HG03039 (cell line): ENCODE measurements at regions not wholly inside any gene's neighbourhood (a gene's known extent, or its start where the extent isn't known, plus 50 kb on each side); places are given as distances from the start of the nearest gene placed in this dataset.

Source experiments
- ATAC-seq: cut with Tn5 transposase; IDR thresholded peaks from one replicate; pipeline ENCODE4 v1.9.1; 2021; ENCODE audit warnings: mild to moderate bottlenecking, moderate library complexity; ENCODE audit not compliant: unreplicated experiment

DNA sequence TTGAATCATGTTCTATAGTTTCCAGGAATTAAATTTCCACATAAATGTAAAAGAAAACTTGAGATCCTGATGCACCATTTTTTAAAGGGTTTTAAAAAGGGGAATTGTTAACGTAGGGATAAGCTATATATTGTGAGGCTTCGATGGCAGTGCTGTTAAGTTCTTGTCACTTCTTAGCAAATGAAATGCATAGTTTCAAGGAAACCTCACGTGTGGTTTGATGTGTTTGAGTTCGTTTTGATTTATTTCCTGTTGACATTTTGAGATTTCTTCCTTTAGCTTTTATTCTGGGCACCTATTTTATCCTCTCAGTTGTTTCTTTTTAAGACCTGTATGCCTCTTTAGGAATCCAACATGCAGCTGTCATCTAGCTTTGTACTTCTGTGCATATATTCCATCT is 301.0 kb downstream of the DOCK8 start:
- no peak for ATAC-seq

- ATAC-seq, result no peak
Observed at GRCh38 chr9:517993-518392, 303.3 kb downstream of the DOCK8 start.

GRCh38 chr9:518540-518939 is 303.9 kb downstream of the DOCK8 start:
- no peak for ATAC-seq

DNA sequence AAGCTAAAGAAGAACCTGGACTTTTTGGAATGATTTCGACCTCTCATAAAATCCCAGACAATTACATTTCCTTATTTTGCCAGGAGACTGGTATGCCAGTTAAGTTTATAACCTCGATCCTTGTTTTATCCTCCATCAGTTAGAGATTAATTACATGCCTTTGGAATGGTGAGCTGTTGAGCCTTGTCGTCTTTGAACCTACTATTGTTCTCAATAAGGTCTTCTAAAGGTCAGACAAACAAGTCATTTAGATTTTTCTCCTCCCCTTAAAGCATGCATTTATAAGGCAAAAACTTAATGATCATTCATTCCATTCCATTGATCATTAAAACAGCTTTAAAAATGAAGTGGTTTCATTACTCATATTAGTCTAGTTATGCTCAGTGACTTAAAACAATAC is 304.9 kb downstream of the DOCK8 start:
- ATAC-seq, result no peak

GRCh38 chr9:520302-520701 is 305.6 kb downstream of the DOCK8 start:
- no peak for ATAC-seq

- no peak for ATAC-seq
Observed at GRCh38 chr9:522190-522589, 307.5 kb downstream of the DOCK8 start.

DNA sequence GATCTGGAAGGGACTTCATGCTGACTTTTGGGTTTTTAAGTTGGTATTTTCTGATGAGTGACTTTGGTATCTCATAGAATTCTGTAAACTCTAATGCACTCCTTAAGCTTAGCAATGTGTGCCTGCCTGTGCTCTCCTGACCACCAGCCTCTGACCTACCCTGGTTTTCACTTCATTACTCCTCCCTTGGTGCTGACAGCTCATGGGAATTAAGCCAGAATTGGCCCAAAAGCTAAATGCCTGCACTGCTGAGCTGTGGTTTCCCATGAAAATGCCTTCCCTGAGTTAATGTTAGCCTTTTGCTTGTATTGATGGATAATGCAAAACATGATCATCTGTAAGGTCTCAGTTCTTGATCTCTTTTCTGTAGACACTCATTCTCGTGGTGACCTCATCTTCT is 308.0 kb downstream of the DOCK8 start:
- ATAC-seq, result no peak

DNA sequence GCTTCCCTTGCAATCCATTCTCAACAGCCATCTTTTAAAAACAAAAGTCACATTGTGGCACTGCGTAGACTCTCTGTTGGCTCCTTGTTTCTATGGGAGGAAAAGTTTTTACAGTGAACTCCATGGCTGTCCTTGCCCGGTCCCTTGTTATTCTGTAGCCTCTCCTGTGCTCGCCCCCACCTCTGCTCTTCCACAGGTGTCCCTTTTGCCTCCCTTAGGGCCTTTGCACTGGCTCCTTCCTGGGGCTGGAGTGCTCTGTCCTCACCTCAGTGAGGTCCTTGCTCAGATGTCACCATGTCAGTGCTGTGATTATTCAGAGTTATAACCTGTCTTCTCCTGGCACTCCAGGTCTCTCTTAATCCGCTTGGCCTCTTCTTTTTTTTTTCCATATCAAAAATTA is 308.8 kb downstream of the DOCK8 start:
- ATAC-seq, result no peak

DNA sequence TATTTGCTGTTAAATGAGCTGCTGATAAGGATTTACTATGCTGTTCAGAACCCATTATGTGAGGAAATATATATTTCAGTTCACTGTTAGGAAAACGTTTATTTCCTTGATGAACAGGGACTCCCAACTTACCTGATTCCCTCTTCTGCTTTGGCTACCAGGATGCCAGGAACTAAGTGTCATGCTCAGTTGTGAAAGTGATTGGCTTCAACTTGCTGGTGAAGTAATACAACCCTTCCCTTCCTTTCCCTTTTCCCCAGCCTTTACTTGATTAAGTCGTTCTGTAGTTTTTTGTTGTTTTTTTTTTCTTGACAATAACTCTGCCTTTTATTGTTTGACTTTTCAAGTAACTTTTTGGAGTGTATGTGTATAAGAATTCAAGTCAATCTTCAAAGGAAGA is 309.3 kb downstream of the DOCK8 start:
- no peak for ATAC-seq

GRCh38 chr9:526904-527591 is 312.4 kb downstream of the DOCK8 start:
- no peak for ATAC-seq

GRCh38 chr9:529731-530130 is 311.8 kb upstream of the DMRT1 start:
- no peak for ATAC-seq

DNA sequence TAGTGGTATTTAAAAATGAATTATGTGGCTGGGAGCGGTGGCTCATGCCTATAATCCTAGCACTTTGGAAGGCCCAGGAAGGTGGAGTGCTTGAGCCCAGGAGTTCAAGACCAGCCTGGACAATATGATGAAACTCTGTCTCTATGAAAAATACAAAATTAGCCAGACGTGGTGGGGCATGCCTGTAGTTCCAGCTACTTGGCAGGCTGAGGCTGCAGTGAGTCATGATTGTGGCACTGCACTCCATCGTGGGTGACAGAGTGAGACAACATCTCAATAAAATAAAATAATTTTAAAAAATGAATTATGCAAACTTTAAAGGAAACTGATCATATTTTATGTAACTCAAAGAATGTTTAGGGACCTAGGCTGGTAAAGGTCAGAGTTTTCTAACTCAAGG is 310.8 kb upstream of the DMRT1 start:
- no peak for ATAC-seq

GRCh38 chr9:532707-533106 is 308.8 kb upstream of the DMRT1 start:
- no peak for ATAC-seq

GRCh38 chr9:534886-535285 is 306.6 kb upstream of the DMRT1 start:
- ATAC-seq, result no peak

- no peak for ATAC-seq
Observed at GRCh38 chr9:535356-535755, 306.1 kb upstream of the DMRT1 start.

DNA sequence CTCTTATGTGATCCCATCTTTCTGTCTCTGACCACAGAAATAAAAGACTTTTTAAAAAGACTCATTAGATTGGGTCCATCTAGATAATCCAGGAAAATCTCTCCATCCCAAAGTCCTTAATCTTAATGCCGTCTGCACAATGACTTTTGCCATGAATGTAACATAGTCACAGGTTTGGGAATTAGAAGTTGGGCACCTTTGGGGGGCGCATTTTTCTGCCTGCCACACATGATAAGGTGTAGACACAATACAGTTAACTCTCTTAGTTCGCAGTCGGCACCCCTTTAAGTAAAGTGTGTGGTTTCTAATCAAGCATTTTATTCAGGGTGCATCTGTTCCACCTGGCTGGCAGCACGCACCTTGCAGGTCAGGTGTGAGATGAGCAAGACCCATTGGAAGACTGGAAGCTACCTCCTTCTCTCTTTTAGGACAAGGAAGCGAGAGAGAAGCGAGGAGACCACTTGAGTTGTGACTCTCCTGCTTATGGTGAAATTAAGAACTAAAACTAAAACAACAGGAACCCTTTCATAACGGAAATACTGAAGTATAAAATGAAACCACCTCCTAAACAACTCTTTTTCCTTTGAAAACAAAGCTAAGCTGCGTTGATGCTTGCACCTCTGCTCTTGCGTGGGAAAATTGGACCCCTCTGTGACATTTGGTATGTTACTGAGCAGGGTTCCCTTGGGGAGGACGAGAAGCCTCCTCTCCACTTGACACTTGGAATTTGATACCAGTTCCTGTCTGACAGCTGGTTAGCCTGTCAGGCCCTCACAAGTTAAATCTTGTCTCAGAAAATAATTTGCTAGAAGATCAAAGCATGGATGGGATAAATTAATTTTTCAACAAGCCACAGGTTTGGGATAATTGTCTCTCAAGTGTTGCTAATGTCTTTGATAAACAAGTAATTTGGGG is 304.6 kb upstream of the DMRT1 start:
- ATAC-seq, result no peak

GRCh38 chr9:543478-543877 is 298.0 kb upstream of the DMRT1 start:
- ATAC-seq, result no peak

DNA sequence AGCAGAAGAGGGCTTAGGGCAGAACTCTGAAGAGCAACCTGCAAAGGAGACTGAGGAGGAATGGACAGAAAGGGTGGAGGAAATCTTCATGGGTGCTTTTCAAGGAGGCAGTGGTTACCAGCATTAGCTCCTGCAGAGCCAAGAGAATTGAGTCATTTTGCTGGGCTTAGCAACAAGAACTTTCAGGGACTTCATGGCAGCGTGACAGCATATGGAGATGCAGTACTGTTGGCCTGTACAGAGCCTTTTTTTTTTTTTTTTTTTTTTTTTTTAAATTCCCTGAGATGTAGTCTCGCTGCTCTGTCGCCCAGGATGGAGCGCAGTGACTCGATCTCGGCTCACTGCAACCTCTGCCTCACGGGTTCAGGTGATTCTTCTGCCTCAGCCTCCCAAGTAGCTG is 296.0 kb upstream of the DMRT1 start:
- no peak for ATAC-seq

GRCh38 chr9:546235-546634 is 295.3 kb upstream of the DMRT1 start:
- ATAC-seq, result no peak

GRCh38 chr9:546797-547223 is 294.7 kb upstream of the DMRT1 start:
- ATAC-seq, result no peak

DNA sequence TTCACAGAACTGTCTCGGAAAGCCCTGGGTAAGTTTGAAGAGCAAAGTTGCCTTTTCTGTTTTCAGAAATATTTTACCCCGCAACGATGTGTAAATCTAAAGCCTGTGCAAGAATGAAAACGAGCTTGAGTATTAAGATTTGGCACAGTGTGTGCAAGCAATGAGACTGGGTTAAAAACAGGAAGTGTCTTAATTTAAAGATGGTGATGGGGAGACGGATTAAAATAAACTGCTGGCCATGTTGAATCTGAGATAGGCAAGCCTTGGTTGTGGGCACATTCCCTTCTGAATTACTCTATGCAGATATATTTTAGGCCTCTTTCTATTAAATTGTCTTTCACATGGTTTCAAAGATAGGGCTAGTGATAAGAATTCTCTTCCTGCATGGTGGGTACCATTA is 294.2 kb upstream of the DMRT1 start:
- ATAC-seq, result no peak

- no peak for ATAC-seq
Observed at GRCh38 chr9:549455-549997, 292.0 kb upstream of the DMRT1 start.
